ENCODE measurements at regions not wholly inside any gene's neighbourhood (a gene's known extent, or its start where the extent isn't known, plus 50 kb on each side); places are given as distances from the start of the nearest gene placed in this dataset.

DNA sequence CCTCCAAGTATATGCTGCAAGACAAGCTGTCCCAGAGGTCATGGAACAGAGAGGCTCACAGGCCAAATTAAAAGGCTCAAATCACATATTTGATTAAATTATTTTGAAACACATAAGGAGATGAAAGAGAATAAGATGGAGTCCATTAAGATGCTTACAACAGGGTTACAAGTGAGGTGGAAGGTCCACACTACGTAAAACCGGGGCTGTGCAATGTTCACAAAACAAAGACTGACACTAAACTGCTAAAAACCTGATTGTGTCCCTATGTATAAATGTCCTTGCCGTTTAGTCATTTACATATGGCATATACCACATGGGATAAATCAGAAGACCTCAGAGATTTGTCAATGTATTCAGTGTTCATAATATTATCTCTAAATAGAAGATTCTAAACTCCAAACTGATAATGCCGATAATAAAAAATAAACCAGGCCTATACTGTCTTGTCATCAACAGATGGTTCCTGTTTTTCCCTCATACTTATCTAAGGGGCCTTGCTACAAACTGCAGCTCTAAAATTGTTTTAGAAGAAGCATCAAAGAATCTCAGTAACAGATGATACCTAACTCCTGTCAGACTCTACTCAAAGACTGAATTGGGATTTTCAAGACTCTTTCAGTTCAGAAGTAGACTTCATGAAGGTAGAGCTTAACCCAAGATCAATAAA, 51.8 kb upstream of the RIPOR2 start:
- DNase-seq = no peak

DNA sequence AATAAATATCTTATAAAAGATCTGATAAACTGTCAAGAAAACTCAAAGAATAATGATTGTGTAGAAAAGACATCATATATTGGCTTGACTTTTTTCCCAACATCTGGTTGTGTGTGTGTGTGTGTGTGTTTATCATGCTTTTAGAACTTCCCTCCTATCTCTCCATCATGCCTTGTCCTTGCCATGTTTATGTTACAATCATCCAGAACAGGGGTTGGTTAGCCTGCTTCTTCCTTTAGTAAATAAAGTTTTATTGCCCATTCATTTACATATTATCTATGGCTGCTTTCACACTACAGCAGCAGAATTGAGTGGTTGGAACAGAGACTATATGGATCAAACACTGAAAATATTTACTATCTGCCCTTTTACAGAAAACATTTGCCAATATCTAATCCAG, 52.8 kb upstream of the RIPOR2 start:
- no peak for DNase-seq

DNA sequence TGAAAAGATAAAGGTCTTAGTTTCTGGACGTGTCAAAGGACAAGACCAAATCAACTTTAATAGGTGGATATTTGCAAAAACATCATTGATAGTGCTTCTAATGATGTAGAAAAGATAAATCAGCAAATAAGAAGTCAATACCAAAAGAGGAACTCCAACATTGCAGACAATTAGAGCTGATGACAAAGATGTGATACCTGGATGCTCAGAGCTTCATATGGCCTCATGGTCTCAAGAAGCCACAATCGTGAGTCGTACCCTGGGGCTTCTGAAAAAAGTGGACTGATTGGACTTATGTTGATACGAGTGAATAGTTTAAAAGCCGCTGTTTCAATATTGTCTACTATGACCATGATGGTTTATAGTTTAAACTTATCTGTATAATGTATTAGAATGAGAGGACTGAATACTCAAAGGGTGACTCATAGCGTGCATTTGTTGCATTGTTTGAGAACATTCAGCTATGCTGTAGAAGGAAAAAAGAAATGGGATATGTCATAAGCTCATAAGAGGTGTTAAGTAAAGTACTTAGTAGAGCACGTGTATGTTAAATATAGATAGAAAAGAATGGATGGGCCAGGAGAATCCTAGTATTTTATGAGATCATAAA, 54.6 kb upstream of the RIPOR2 start:
- no peak for DNase-seq

DNA sequence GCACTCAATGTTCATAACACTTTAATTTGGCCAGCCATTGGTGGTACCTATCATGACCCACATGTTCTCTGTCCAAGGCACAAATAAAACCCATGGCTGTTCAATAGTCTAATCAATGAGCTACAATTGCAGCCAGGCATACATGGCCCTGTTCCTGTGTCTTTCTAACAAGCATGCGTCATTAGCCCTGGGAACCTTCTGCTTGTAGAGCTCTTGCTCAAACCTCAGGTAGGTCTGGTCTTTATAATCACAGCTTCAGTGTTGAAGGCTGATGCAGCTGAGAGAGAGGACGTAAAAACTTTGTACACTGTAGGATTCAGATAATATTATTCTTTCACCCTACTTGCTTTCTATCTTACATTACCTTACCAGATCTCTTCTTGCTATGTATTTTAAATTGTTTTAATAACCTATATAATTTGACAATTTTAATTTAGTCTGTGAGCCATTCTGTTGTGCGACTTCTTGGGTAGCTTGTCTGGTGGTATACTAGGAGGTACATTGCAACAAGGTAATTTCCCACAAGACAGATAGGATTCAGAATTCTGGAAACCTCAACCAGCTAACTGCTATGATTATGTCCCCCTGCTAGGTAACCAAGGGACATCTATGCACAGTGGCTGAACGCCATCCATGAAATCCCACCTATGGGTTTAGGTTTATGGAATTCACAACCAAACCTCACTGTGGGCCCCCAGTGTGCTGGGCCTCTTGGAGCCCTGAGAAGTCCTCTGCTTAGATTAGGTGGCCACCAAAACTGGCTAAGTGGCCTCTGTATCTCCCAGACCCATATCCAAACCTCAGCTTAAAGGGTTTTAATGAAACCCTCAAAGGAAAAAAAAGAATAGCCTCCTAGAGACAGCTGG, 55.4 kb upstream of the RIPOR2 start:
- DNase-seq = no peak

DNA sequence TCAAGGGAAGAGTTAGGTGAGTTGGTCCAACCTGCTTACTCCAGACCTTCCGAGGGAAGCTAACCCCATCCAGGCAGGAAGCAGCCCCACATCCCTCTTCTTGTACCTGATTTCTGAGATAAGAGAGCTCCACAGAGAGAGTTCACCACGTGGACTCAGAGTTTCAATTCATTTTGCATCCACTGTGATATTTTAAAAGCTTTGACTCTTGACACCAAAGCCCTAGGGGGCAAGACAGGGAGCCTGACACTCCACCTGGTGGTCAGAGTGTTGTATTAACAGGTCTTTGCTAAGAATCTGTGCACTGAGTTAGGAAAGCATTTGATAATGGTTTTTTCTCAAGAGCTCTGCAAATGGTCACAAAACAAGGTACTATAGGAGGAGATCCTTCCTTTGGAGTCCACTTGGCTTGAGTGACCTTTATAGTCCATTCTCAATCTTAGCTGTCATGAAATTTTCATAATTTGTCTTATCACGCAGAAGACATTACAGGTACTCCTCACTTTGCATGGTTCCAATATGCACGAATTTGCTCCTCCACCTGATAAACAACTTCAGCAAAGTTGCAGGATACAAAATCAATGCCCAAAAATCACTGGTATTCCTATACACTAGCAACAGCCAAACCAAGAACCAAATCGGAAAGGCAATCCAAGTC, 56.2 kb upstream of the RIPOR2 start:
- DNase-seq = peak; percentile 73 to 75

DNA sequence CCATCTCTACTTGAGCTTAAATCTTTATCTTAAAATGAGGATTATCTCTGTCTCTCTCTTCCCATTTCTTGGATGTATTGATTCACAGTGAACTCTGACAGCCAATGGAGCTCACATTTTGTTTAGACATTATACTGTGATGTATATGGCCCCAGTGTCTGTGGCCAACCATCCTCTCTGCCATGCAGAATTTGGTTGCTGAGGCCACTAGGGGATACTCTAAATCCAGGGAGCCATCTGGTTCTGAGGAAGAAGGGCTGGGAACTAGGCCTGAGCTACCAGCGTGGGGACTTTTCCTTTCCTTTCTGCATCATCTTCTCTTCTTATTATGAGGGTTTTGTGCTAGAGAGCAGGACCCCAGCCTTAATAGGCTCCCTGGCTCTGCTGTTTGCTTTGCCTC, 59.1 kb upstream of the RIPOR2 start:
- no peak for DNase-seq

DNA sequence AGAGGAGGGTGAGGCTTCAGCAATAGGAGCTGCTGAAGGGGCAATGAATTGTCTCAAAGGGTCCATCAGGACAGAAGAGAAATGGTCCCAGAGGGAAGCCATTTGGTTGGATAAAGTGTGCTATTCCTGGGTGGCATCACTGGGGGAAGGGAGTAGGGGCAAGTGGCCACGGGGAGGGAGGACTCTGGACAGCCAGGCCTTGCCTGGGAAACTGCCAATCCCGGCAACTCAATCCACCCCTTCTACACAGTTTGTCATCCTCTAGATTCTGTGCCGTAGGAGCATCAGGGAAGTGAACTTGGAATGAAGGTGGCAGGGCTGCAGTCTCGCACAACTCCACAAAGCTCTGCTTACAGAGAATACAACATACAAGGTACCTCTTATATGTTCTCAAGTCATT, 59.5 kb upstream of the RIPOR2 start:
- no peak for DNase-seq

DNA sequence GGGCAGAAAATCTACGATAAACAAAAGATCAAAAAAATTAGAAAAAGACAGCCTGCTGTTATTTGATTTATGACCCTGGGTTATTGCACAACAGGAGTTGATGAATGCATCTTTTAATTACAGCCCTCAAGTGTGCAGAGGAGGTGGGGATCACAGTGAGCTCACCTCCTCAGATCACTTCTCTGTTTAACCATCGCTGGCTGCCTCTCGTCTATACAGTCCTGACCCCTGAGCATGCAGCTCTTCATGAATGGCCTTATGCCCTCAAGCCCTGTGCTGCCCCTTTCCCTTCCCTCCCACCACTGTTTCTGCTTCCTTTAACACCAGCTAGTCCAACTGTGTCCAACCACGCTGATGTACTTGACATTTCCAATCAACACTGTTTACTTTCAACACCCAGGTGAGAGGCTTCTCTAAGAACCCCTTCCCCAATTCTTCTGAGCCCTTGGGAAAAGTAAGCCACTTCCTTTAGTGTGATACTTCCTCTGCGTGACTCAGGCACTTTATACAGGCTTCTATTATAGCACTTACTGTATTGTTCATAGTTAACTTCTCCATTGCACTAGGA, 60.6 kb upstream of the RIPOR2 start:
- no peak for DNase-seq

DNA sequence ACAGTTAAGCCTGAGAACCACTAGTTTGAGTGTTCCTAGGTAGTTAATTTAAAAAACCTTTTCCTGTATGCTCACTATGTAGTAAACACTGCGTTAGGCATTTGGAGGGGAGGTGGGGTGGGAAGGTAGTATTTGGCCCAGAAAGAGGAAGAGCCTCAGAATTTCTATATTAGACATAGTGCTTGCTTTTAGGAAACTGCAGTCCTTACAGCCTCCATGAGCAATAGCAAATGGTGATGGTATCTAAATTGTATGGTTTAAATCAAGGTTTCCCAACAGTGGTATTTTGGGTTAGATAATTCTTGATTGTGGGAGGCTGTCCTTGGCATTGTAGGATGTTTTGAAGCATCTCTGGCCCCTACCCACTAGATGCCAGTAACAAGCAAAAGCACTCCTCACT, 61.5 kb upstream of the RIPOR2 start:
- DNase-seq = no peak

DNA sequence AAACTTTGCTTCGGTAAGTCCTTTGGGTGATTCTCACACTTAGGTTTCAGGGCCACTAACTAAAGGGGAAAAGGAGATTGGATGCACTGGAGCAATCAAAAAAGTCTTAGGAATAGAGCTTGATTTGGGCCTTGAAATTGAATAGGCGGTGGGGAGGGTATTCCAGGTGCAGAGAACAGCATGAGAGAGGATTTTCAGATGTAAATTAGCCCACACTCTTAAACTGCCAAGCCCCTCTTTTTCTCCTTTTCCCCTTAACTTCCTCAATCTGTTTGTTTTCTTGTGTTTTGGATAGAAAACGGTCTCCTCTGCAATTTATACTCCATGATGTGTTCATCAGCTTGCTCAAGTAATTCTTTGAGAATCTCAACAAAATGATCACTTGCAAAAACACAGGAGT, 62.1 kb upstream of the RIPOR2 start:
- DNase-seq = no peak

DNA sequence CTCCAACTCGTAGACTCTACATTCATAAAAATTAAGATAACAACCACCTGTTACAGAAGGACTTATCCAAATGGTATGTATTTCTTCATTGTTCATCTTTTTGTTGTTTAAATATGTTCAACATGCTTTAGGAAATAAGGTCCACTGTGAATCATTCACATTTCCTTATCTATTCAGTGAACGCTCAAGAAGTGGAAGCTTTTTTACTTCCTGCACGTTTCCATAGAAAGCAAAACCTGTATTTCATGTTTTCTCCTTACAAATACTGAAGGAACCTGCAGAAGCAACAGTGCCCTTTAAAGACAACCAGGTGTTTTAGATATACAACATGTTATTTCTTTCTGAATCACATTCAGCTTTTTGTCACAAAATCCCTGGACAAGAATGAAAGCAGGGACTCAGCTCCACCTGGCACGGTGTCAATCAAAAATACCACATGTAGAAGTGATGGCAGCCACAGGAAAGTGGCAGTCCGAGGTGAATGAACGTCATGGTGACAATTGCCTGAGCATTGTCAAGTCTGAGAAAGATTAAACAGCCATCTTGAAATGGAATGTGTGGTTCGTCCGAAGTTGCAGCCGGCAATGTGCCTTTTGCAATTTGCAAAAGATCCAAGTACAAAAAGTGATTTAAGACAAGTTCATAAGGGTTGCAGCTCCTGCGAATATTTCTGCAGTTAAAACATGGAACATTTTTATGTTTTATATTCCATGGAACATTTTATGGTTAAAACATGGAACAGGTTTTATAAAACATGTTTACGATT, 66.7 kb upstream of the RIPOR2 start:
- DNase-seq = no peak

DNA sequence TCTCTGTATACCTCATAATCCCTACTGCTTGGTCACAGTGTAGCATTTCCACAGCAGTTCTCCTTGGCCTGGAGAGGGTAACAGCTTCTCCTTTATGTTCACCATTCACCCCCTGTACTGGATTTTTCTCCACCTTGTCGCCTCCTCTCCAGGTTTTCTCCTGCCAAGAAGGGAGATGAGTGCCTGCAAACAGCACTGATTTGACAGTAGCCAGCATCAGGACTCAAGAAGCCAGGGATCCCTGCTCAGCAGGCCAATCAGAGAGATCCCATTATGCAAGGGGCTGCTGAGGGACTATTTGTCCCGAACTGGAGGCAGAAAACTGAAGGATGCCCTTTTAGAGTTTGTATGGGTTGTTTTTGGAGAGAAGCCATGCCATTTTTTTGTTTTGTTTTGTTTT, 68.6 kb upstream of the RIPOR2 start:
- DNase-seq = no peak

DNA sequence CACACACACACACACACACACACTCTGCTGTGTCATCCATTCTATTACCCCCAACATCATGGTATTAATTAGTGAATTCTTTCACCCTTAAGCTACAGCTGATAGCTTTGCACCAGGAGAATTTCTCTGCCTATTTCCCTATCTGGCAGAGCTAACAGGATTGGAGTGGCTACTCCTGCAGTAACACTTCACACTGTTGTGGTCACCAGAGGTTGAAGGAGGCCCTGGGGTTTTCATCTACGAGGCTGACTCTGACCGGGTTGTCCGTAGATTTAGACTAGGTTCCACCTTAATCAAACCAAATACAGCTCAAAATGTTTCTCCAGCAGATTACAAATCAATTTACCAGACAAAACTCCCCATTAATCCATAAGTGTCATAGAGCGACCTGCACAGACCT, 69.2 kb upstream of the RIPOR2 start:
- DNase-seq = no peak

DNA sequence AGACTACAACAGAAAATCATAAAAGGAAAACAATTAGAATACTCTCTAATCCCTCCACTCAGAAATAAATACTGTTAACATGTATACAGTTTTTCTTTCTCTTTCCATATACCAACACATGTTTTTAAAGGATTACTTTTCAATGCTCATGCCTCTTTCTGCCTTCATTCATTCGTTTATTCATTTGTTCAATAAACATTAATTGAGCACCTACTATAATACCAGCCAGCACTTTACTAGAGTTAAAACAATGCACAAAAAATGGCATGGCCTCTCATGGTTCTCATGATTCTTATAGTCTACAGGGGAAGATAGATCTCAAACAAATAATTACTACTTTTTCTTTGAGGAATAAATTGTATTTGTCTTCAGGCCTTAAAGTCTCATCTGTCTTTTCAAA, 70.3 kb upstream of the RIPOR2 start:
- DNase-seq = no peak

DNA sequence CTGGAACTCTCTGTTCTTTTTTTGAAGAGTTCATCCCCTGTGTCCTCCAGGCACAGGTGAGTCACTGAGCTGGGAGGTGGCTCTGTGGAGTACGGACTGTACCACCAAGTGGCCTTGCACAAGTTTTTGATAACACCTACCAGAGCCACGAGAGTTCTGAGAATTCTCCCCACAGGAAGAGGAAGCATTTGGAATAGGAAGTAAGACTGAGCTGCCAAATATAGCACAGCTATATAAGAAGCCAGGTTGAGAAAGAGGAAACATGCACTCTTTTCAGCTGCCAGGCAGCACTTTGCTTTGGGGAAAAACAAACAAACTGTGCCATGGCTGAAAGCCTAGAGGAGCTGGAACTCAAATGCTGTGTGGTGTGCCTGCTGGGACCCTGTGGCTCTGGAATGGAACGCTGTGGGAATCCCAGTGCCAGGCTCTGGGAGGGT, 70.8 kb upstream of the RIPOR2 start:
- DNase-seq = peak in 1 of 2 experiments; percentile 54

DNA sequence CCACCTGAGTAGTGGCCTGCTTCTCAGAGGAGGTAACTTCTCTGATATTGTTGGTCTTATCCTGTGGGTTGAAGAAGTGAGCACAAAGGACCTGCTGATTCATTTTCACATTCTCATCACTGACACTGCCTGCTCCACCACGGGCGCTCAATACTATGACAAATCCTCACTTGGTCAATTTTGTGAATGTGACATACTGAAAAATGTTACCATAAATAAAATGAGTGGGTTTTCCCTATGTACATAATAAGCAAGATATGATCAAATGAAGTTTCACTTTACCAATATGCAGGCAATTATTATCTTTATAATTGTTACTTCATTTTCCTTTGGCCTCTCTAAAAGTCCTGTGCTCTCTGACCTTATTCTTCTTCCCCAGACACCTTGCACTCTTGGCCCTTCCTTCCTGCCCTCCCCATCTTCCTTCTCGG, 71.5 kb upstream of the RIPOR2 start:
- DNase-seq = peak; percentile 58 to 62

DNA sequence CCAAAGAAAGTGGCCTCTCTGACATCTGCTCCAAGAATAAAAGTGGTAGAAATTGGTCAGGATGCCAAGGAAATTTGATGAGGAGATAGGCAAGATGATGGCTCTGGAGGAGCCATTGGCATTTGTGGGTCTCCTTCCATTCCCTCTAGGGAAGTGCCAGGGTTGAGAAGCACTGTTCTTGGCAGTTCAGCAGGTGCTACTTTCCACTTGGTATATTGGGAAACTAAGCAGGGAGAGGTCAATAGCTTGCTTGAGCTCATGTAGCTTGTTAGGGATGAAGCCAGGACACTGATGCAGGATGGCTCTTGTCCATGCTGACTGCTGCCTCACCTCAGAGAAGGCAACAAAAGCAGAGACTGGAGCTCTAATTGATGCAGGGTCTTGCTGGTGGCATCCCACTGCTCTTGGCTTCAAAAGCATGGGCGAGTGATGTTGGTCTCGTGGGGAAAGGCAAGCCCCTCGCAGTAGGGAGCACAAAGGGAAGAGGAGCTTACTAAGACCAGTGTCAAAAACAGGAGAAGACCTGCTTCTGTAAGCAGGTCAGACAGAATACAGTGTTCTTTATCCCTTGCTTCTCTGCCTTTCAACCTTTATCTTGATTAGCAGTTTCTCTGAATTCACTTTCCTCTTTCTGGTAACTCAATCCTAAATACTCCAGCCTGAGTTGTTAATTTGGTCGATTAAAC, 73.1 kb upstream of the RIPOR2 start:
- no peak for DNase-seq

DNA sequence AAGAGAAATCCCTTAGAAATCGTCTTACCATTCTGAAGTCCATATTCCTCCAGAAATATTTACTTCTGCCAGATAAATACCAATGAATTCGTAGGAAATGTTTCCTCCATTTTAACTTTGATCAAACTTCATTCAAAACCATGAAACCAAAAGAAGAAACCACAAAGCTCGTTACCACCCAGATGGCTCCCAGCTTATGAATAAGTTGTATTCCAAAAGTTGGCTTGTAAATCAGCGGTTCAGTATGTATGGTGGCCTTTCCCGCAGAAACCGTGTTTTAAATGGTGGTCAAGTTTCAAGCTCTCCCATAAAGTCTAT, 73.6 kb upstream of the RIPOR2 start:
- no peak for DNase-seq

DNA sequence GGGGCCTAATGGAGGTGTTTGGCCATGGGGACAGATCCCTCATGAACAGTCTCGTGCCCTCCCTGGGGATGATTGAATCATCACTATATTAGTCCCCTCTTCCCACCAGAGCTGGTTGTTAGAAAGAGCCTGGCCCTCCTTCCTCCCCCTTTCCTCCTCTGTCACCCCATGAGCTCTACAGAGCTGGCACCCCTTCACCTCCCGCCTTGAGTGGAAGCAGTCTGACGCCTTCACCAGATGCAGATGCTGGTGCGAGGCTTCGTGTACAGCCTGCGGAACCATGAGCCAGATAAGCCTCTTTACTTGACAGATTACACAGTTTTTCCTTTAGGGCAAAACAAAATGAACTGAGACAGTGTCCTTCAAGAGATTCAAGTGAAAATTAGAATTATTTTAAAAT, 74.4 kb upstream of the RIPOR2 start:
- DNase-seq = no peak

DNA sequence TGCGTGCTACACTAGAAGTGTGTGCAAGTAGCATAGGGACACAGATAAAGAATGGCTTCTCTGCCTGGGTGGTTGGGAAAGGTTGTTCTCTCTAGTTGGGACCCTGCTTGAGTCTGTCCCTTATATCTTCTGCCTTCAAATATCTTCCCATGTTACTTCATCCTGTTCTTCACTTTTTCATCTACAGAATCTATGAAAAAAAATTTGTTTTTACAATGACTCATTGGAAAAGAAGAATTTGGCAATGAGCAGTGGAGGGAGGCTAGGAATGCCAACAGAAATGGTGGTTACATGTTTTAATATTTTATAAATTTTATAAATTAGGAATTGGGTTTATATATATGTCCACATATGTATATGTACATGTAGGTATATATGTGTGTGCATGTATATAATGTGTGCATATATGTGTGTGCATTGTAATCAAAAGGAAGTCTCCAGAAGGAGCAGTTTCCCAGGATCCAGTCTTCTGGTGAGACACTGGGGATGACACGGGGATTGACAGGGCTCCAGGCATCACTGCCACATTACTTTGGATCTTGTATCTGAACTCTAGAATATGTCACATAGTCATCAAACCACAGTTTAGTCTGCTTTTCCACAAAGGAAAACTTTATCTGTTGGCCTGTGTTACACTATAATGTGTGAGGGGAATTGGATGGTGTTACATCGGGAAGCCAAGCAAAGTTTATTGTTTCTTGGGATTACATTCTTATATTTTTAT, 75.3 kb upstream of the RIPOR2 start:
- DNase-seq = no peak

DNA sequence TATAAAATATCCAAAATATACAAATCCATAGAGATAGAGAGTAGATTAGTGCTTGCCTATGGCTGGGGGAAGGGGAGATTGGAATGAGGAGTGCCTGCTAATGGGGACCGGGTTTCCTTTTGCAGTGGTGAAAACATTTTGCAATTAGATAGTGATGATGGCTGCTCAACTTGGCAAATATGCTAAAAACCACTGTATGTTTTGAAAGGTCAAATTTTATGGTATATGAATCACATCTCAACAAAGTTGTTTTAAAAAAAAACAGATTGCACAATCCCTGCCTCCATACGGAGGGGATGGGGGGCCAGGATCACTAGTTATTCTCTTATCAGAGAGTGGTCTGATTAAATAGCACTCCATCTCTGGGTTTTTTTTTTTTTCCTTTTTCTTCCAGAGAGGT, 76.9 kb upstream of the RIPOR2 start:
- DNase-seq = no peak
